ENCODE measurements at regions not wholly inside any gene's neighbourhood (a gene's known extent, or its start where the extent isn't known, plus 50 kb on each side); places are given as distances from the start of the nearest gene placed in this dataset.

- TF ChIP-seq SUZ12 (IDR thresholded peaks at IDR 0.05) (no peak), PKNOX1 (IDR thresholded peaks at IDR 0.05) (no peak), FOXM1 (IDR thresholded peaks at IDR 0.05; ENCODE audit: borderline replicate concordance) (no peak), ARNT (IDR thresholded peaks at IDR 0.05) (no peak), HDGF (IDR thresholded peaks at IDR 0.05; ENCODE audit: borderline replicate concordance) (no peak), L3MBTL2 (conservative IDR thresholded peaks at IDR 0.05) (no peak), TARDBP (IDR thresholded peaks at IDR 0.05) (no peak), NFRKB (IDR thresholded peaks at IDR 0.05) (no peak), FOXK2 (IDR thresholded peaks at IDR 0.05) (no peak), SP1 (IDR thresholded peaks at IDR 0.05) (no peak), CTBP1 (IDR thresholded peaks at IDR 0.05; ENCODE audit: borderline replicate concordance) (no peak), ELF4 (IDR thresholded peaks at IDR 0.05) (no peak), LEF1 (IDR thresholded peaks at IDR 0.05; ENCODE audit: borderline replicate concordance) (no peak)
- DNase-seq (ENCODE audit: extremely low spot score), result no peak
- POLR2A ChIA-PET, result no interaction called here
- CTCF ChIA-PET, result no interaction called here
Observed at GRCh38 chr11:21625982-21626381, 566.9 kb upstream of the ANO5 start.

GRCh38 chr11:21628641-21629040, 564.2 kb upstream of the ANO5 start:
- TF ChIP-seq ARNT (IDR thresholded peaks at IDR 0.05), result no peak
- TF ChIP-seq SP1 (IDR thresholded peaks at IDR 0.05), result no peak
- no peak for TF ChIP-seq LEF1 (IDR thresholded peaks at IDR 0.05; ENCODE audit: borderline replicate concordance)
- no peak for DNase-seq (ENCODE audit: extremely low spot score)
- POLR2A ChIA-PET, result no interaction called here
- CTCF ChIA-PET, result no interaction called here

- POLR2A ChIA-PET, result no interaction called here
- TF ChIP-seq FOXM1 (IDR thresholded peaks at IDR 0.05; ENCODE audit: borderline replicate concordance) (no peak), BHLHE40 (IDR thresholded peaks at IDR 0.05; ENCODE audit: borderline replicate concordance) (no peak), TARDBP (IDR thresholded peaks at IDR 0.05) (no peak), L3MBTL2 (conservative IDR thresholded peaks at IDR 0.05) (no peak), CTBP1 (IDR thresholded peaks at IDR 0.05; ENCODE audit: borderline replicate concordance) (no peak), LEF1 (IDR thresholded peaks at IDR 0.05; ENCODE audit: borderline replicate concordance) (no peak), HDGF (IDR thresholded peaks at IDR 0.05; ENCODE audit: borderline replicate concordance) (no peak), NFRKB (IDR thresholded peaks at IDR 0.05) (no peak), ZNF384 (IDR thresholded peaks at IDR 0.05) (no peak), PKNOX1 (IDR thresholded peaks at IDR 0.05) (no peak), SUZ12 (IDR thresholded peaks at IDR 0.05) (no peak), SP1 (IDR thresholded peaks at IDR 0.05) (no peak), ARNT (IDR thresholded peaks at IDR 0.05) (no peak), FOXA1 (IDR thresholded peaks at IDR 0.05) (no peak), FOXK2 (IDR thresholded peaks at IDR 0.05) (no peak), ELF4 (IDR thresholded peaks at IDR 0.05) (no peak)
- CTCF ChIA-PET, result no interaction called here
- no peak for DNase-seq (ENCODE audit: extremely low spot score)
Observed at GRCh38 chr11:21630934-21631478, 561.9 kb upstream of the ANO5 start.

DNA sequence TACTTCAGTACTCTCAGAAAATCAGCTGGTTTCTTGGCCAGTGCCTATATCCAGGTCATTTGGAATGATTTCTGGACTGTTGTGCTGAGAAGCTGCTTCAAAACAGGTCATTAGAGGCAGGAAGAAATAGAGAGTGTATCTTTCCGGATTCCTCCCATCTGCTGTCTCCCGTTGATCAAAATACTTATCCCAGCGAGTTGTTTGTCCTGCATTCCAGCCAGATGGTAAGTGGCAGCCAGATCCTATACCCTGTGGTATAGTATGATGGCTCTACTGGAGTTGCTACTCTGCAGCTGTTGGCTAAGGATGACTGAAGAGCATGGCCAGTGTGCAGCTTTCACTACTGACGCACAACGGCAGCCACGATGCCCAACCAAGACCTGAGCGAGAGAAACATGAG, 560.9 kb upstream of the ANO5 start:
- POLR2A ChIA-PET, result no interaction called here
- no peak for DNase-seq (ENCODE audit: extremely low spot score)
- CTCF ChIA-PET, result no interaction called here
- TF ChIP-seq LEF1 (IDR thresholded peaks at IDR 0.05; ENCODE audit: borderline replicate concordance) (no peak), ELF4 (IDR thresholded peaks at IDR 0.05) (no peak), ARNT (IDR thresholded peaks at IDR 0.05) (no peak), SUZ12 (IDR thresholded peaks at IDR 0.05) (no peak), TARDBP (IDR thresholded peaks at IDR 0.05) (no peak), FOXM1 (IDR thresholded peaks at IDR 0.05; ENCODE audit: borderline replicate concordance) (no peak), L3MBTL2 (conservative IDR thresholded peaks at IDR 0.05) (no peak), PKNOX1 (IDR thresholded peaks at IDR 0.05) (no peak), FOXA1 (IDR thresholded peaks at IDR 0.05) (no peak), ZNF384 (IDR thresholded peaks at IDR 0.05) (no peak), BHLHE40 (IDR thresholded peaks at IDR 0.05; ENCODE audit: borderline replicate concordance) (no peak), CTBP1 (IDR thresholded peaks at IDR 0.05; ENCODE audit: borderline replicate concordance) (no peak), HDGF (IDR thresholded peaks at IDR 0.05; ENCODE audit: borderline replicate concordance) (no peak), NFRKB (IDR thresholded peaks at IDR 0.05) (no peak), SP1 (IDR thresholded peaks at IDR 0.05) (no peak), FOXK2 (IDR thresholded peaks at IDR 0.05) (no peak)

DNA sequence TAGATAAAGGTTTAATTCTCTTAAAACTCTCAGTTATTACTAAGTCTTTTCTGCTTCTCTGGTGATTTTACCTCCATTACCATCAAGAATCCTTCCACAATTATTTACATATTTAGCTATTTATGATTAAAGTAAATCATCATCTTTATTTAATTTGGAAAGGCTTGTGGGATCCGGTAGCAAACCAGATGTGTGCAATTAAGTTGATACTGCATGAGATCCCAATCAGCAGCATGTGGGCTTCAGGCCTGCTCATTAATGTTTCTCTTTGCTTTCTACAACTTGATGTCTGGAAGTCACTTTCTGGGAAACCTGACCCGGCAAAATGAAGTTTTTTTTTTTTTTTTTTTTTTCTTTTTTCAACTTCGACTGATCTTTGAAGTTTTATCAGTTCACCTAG, 558.4 kb upstream of the ANO5 start:
- POLR2A ChIA-PET, result no interaction called here
- no peak for TF ChIP-seq BHLHE40 (IDR thresholded peaks at IDR 0.05; ENCODE audit: borderline replicate concordance)
- TF ChIP-seq FOXK2 (IDR thresholded peaks at IDR 0.05), result no peak
- no peak for TF ChIP-seq FOXM1 (IDR thresholded peaks at IDR 0.05; ENCODE audit: borderline replicate concordance)
- no peak for TF ChIP-seq FOXA1 (IDR thresholded peaks at IDR 0.05)
- no peak for TF ChIP-seq ARNT (IDR thresholded peaks at IDR 0.05)
- TF ChIP-seq SUZ12 (IDR thresholded peaks at IDR 0.05), result no peak
- no peak for TF ChIP-seq NFRKB (IDR thresholded peaks at IDR 0.05)
- TF ChIP-seq SP1 (IDR thresholded peaks at IDR 0.05), result no peak
- TF ChIP-seq CTBP1 (IDR thresholded peaks at IDR 0.05; ENCODE audit: borderline replicate concordance), result no peak
- no peak for TF ChIP-seq ZNF384 (IDR thresholded peaks at IDR 0.05)
- no peak for TF ChIP-seq HDGF (IDR thresholded peaks at IDR 0.05; ENCODE audit: borderline replicate concordance)
- TF ChIP-seq ELF4 (IDR thresholded peaks at IDR 0.05), result no peak
- no peak for TF ChIP-seq L3MBTL2 (conservative IDR thresholded peaks at IDR 0.05)
- CTCF ChIA-PET, result no interaction called here
- DNase-seq (ENCODE audit: extremely low spot score), result no peak

DNA sequence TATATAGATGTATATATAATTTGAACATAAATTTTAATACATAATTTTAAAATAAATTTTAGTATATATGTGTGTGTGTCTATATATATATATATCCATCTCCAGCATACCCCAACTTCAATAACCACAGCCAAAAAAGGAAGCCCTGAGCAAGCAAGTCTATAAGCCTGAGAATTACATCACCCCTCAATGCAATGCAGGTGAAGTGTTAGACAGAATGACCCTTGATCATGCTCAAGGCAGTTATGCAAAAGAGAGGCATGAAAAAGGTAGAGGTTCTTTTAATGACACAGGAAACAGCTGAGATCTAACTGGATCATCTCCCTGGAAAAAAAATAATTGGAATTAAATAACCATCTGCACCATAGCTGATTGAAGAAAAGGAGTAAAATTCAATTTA, 557.9 kb upstream of the ANO5 start:
- no peak for TF ChIP-seq NFRKB (IDR thresholded peaks at IDR 0.05)
- TF ChIP-seq ARNT (IDR thresholded peaks at IDR 0.05), result no peak
- no peak for TF ChIP-seq FOXK2 (IDR thresholded peaks at IDR 0.05)
- no peak for TF ChIP-seq HDGF (IDR thresholded peaks at IDR 0.05; ENCODE audit: borderline replicate concordance)
- CTCF ChIA-PET, result no interaction called here
- DNase-seq (ENCODE audit: extremely low spot score), result no peak
- POLR2A ChIA-PET, result no interaction called here

Data from HEK293T (cell line).